Inflammatory macrophage treated with lipopolysaccharide for 4 hours (primary cell): ENCODE measurements at regions not wholly inside any gene's neighbourhood (a gene's known extent, or its start where the extent isn't known, plus 50 kb on each side); places are given as distances from the start of the nearest gene placed in this dataset.

ENCODE experiments used
- DNase-seq: peaks from one replicate; pipeline ENCODE4 v3.0.0-alpha.2; 2020

DNA sequence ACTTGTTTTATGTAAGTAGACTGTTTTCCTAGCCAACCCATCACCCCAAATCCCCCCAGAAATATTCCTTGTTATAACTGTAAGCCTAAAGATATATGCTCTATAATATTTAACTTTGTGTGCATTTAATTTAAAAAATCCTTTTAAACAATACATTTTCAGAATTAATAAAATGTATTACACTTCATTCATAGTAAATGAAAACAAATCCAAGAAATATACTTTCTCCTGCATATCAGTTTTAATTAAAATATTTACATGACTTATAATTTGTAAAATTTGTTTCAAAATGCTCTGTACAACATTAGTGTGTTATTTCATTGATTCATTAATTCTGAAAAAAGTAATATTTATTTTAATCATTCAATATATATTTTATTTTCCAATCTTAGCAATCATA is 669.1 kb upstream of the PCDH20 start:
- DNase-seq, result no peak

DNA sequence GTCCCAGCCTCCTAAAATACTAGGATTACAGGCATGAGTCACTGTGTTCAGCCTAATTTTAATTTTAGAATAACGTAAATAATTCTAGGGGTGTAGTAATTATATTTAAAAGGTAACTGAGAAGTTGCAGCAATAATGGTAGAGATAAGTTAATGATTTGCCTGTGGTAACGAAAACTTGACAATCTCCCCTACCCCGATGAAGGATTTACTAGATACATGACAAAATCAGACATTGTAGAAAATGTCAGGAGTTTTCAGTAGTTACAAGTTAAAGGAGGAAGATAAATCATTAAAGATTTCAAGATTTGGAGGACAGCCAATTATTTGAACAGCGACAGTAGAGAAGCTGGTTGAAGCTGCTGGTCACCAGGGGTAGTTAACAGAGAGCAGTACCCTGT is 652.2 kb upstream of the PCDH20 start:
- DNase-seq, result no peak

DNA sequence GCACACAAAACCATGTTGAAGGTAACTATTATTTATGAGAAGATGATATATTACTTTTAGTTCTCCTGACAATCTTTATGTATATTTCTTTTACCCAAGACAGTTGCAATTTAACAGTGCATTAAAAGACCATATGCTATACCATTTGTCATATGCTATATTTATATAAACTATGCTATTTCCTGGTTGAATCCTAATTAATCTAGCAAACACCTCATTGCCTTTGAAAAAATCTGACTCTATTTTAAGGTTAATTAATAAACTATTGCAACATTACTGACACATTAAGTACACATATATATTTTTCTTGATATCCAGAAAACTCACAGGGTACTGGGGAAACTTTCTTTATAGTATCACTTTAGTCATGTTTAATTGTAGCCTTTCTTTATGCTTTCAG is 649.4 kb upstream of the PCDH20 start:
- DNase-seq, result no peak

DNA sequence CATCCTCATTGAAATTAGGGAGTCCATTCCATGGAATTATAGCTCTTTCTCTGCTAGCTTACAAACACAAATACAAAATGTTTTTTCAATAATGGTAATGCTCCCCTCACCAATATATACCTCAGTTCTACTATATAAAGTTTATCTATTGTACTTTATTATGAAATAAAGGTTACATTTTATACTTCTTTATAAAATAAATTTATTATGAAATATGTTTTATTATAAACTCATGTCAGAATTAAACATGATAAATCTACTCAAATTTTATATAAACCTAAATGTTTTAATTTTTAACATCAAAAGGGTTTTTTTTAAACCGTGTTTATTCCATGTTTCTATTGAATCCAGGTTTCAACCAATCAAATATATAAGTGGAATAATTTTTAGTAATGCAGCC is 646.1 kb upstream of the PCDH20 start:
- DNase-seq, result no peak

DNA sequence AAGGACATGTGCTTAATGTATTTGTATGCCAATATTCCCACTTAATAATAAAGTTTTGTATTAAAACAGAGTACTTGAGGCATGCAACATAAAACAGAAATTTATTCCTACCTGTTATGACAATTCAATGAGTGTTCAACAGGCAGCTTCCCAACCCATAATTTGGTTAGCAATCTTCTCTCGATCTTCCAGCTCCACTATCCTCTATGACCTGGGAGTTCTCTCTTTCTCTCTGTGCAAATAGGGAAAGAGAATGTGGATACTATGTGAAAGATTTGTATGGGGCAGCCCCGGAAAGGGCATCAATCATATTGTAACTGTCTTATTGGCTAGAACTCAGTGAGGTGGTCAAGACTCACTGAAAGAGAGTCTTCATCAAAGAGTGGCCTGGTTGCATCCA is 644.9 kb upstream of the PCDH20 start:
- DNase-seq, result no peak

DNA sequence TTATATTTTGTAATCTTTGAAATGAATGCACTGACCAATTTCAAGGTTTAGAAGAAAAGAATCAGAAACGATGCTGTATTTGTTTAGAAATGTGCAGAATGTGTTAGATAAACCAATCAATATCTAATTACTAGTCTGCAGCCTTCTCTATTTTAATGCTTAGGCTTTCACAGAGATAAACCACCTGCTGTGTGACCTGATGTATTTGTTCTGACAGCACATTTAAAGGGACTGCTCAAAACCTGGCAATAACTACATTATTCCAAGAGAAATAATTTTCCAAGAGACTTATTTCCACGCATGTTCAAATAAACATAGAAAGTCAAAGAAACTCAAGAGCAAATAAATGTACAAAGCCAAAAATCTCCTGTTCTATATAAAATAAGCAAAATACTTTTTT is 641.6 kb upstream of the PCDH20 start:
- DNase-seq, result no peak

GRCh38 chr13:62049992-62050391 is 634.3 kb upstream of the PCDH20 start:
- DNase-seq, result no peak

GRCh38 chr13:62046512-62046911 is 630.9 kb upstream of the PCDH20 start:
- DNase-seq, result no peak

- DNase-seq, result no peak
Observed at GRCh38 chr13:62043600-62043999, 628.0 kb upstream of the PCDH20 start.

GRCh38 chr13:62040806-62041205 is 625.2 kb upstream of the PCDH20 start:
- DNase-seq, result no peak

GRCh38 chr13:62040078-62040477 is 624.4 kb upstream of the PCDH20 start:
- no peak for DNase-seq

- no peak for DNase-seq
Observed at GRCh38 chr13:62038214-62038613, 622.6 kb upstream of the PCDH20 start.

DNA sequence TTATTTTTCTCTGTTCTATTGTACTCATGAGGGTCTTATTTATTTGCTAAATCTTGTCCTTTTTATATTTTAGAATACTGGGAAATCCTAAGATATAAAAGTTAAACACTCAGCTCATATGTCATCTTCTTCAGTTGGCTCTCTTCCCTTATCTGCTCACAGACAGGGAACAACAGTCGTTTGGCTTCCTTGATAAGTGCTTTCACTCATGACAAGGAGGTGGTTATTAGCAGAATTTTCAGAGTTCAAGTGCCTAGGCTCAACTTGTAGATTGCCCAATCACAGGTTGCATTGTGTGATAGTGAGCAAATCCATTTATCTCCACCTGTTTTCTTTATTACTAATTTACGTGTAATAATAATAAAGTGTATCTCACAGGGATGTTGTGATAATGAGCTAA is 620.3 kb upstream of the PCDH20 start:
- no peak for DNase-seq

DNA sequence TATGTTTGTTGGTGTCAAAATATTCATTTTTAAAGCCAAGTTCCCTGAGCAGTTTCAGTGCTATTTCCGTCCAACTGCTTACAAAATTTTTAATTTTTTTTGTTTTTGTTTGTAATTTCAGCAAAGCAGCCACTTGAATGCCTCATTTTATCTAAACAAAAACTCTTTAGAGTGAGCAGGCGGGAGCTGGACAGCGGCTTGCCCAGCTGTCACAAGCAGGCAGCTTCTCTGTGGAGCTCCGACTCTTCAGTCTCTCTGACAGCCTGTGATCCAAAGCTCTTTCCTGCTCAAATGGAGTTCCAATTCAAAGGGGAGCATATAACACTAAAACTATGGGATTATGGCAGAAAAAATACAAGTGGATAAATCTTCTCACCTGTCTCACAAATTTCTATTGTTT is 618.3 kb upstream of the PCDH20 start:
- no peak for DNase-seq

DNA sequence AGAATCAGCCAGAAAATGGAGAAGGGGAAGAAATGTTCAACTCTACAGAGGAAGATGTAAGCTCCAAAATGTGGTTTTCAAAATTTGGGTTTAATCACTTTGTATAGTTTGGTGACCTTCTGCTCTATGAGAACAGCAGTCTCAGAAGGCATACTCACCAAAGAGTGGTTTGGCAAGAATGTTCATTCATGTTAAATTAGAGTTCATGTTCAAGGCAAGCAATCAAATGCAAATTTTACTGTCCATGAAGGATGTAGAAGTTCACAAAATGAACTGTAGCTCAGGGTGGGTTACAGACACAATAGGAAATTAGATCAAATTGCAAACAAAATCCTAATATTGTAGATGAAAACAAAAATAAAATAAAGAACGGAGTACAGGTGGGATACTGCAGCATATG is 606.7 kb upstream of the PCDH20 start:
- DNase-seq, result no peak

- DNase-seq, result no peak
Observed at GRCh38 chr13:62019858-62020257, 604.2 kb upstream of the PCDH20 start.

DNA sequence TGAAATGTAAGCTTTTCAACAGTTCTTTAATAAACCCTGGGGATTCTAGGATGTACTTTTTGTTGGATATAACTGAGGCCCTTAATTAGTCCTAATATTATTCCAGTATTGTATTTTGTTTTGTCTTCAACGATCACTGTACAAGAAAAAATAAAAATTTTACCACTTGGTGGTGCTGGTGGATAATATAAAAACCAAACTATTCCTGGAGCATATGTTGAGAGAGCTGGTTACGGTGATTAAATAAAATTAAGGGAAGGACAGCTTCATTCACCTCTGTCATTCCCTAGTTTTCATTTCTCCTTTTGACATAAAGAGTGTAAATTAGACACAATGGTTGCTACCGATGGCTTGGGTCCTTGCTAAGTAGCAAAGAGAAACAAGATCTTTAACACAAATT is 598.6 kb upstream of the PCDH20 start:
- DNase-seq, result no peak

DNA sequence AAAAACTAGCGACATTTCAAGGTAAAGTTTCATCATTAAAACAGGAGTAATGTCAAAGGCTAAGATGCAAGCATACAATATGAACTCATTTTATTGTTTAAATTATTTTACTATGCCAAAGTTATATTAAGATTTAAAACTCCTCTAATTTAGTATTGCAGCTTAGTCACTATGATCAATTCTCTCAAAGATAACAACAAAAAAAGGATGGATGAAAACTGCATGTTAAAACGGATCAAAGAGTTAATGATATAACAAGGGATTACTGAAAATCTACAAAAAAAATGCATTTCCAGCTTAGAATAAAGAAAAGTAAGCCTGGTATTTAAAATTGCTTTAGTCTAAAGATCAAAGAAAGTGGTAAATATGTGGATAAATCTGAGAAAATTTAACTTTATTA is 587.8 kb upstream of the PCDH20 start:
- no peak for DNase-seq

DNA sequence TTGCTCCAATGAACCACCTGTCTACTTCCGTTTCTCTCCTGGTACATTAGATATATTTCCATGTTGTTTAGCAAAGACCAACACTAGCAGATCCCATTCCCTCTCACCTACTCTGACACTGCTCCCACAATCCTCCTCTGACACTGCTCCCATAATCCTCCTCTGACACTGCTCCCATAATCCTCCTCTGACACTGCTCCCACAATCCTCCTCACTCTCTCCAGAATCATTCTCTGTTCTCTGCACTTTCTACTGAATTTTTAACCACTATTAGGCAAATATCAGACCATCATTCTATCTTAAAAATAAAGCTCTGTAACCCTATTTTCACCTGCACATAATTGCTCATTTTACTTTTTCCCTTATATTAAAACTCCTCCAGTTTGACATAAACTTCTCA is 578.5 kb upstream of the PCDH20 start:
- no peak for DNase-seq

- no peak for DNase-seq
Observed at GRCh38 chr13:61989978-61990377, 574.3 kb upstream of the PCDH20 start.

- no peak for DNase-seq
Observed at GRCh38 chr13:61988810-61989209, 573.2 kb upstream of the PCDH20 start.

- no peak for DNase-seq
Observed at GRCh38 chr13:61975001-61975400, 559.4 kb upstream of the PCDH20 start.

- DNase-seq, result no peak
Observed at GRCh38 chr13:61965756-61966155, 550.1 kb upstream of the PCDH20 start.

DNA sequence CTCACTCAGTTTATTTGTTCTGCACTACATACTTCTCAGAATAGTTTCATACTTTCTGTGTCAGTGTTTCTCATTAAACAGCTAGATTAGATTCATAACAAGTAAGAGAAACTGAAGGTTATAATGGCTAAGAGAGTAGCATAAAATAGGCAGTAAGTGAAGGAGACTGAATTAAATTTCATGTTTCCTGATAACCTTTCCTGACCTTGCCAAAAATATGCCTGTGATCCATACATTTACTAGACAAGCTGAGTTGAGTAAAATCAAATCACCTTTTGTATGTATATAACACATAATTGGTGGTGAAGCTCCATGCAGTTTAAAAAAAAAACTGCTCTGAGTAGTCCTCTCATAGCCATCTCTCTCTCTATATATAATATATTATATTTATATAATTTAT is 545.3 kb upstream of the PCDH20 start:
- DNase-seq, result no peak

GRCh38 chr13:61954092-61954491 is 538.4 kb upstream of the PCDH20 start:
- no peak for DNase-seq

DNA sequence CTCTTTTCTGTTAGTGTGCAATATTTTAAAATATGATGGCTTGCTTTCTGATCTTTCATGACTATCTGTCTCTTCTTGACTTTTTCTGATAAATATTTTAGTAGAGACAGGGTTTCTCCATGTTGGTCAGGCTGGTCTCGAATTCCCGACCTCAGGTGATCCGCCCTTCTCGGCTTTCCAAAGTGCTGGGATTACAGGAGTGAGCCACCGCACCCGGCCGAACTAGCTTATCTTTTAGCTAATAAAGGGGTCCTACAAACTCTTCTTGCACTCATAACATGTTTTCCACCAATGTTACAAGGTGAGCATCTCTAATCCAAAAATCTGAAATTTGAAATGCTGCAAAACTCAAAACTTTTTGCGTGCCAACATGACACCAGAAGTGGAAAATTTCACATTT is 535.2 kb upstream of the PCDH20 start:
- DNase-seq, result no peak
